GM18498 (cell line): ENCODE measurements at regions not wholly inside any gene's neighbourhood (a gene's known extent, or its start where the extent isn't known, plus 50 kb on each side); places are given as distances from the start of the nearest gene placed in this dataset.
"Not testable (repeated sequence)": the region's sequence is repeated elsewhere in the genome, so short reads cannot be mapped to it uniquely, and the experiment has no call there.

Source experiments
- ATAC-seq: cut with Tn5 transposase; IDR thresholded peaks from one replicate; pipeline ENCODE4 v1.9.1; 2021; ENCODE audit warnings: mild to moderate bottlenecking, moderate library complexity; ENCODE audit not compliant: unreplicated experiment

- no peak for ATAC-seq
These were observed 549.2 kb downstream of the GALC start for GRCh38 chr14:87443787-87444186.

DNA sequence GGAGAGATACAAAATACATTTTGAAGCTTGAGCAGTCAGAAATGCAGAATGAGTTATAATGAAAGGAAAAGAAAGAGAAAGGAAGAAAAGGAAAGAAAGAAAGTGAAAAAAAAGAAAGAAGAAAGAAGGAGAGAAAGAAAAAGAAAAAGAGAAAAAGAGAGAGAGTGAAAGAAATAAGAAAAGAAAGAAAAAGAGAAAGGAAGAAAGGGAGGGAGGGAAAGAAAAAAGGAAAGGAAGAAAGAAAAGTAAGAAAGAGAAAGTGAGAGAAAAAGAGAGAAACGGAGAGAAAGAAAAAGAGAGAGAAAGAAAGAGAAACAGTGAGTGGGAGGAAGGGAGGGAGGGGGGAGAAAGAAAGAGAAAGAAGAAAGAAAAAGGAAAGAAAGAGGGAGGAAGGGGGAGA, 549.9 kb downstream of the GALC start:
- ATAC-seq, result no peak

GRCh38 chr14:87437158-87437557, 555.8 kb downstream of the GALC start:
- no peak for ATAC-seq

DNA sequence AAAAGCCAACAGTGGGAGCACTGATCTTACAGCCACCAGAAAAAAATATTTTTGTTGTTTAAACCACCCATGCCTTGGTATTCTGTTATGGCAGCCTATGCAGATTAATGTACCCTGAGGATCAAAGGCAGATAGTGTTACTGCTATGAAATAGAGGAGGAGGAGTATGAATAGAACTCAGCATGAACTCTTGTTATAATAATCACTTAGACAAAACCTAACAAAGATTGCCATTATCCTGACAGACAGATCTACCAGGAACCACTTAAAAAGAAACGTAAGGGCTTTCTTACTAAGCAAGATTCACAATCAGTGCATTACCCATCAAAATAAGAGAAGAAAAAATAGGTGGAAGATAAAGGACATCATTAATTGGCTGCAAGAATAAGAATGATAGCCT, 558.3 kb downstream of the GALC start:
- ATAC-seq, result no peak

DNA sequence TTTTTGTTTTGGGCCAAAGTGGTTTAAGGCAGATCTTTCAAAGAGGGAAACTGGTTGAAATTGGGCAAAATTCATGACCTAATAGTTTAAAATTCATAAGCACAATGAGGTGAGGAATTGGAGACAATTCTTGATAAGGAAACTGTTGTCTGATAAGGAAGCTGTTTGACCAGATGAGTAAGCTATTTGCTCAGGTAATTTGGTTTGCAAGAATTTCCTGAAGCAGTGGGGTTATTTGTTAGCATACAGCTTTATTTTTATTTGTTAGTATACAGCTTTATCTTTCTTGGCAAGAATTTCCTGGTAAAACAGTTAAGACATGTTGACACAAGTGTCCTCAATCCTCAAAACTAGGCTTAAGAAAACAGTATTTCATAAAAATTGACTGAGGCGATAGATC, 559.0 kb downstream of the GALC start:
- ATAC-seq, result no peak

GRCh38 chr14:87432698-87433097, 560.3 kb downstream of the GALC start:
- no peak for ATAC-seq

GRCh38 chr14:87430810-87431209, 562.2 kb downstream of the GALC start:
- no peak for ATAC-seq

- ATAC-seq, result no peak
These were observed 562.8 kb downstream of the GALC start for GRCh38 chr14:87430214-87430613.

- no peak for ATAC-seq
These were observed 573.1 kb downstream of the GALC start for GRCh38 chr14:87419925-87420324.

DNA sequence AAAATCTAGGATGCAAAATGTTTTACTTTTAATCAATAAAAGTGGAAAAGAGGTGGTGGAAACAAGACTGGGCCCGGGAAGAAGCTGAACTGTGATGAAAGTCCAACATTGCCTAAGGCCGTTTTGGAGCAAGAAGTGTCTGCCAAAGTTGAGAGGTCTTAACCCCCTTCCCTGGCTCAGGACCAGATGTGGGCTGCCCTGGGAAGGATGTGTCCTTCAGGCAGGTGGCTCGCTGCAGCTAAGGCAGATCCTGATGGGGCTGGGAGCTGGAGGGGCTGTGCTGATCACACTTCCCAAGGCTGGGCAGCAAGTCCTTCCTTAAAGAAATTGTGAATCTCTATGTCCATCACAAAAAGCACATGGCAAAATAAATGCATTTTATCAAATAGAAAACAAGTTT, 581.6 kb downstream of the GALC start:
- no peak for ATAC-seq

DNA sequence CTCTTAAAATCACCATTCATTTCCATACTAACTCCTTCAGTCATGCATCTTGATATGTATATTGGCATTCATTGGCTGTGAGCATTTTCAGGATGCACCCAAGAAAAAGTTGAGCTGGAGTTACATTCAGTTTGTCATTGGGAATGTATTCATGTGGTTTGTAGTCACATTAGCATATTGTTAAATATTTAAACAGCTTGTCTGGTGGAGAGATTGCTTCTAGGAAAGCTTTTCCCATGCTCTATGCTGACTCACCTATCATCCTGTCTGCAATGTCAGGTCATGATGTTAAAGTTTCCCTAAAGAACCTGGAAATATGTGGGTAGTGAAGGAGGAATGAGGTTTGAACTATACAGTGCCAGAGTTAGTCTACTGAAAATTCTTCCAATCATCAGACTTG, 583.6 kb downstream of the GALC start:
- no peak for ATAC-seq

GRCh38 chr14:87407344-87407743, 585.6 kb downstream of the GALC start:
- ATAC-seq, result no peak

GRCh38 chr14:87405563-87405962, 587.4 kb downstream of the GALC start:
- no peak for ATAC-seq

- ATAC-seq, result peak; percentile 51
These were observed 595.5 kb downstream of the GALC start for GRCh38 chr14:87397499-87397898.

GRCh38 chr14:87391066-87391465, 601.9 kb downstream of the GALC start:
- ATAC-seq, result no peak

- ATAC-seq, result no peak
These were observed 604.0 kb downstream of the GALC start for GRCh38 chr14:87388946-87389345.

GRCh38 chr14:87387806-87388205, 605.2 kb downstream of the GALC start:
- no peak for ATAC-seq

GRCh38 chr14:87386524-87386923, 606.5 kb downstream of the GALC start:
- no peak for ATAC-seq

- no peak for ATAC-seq
These were observed 612.9 kb downstream of the GALC start for GRCh38 chr14:87380054-87380453.

- no peak for ATAC-seq
These were observed 624.2 kb downstream of the GALC start for GRCh38 chr14:87368751-87369150.

DNA sequence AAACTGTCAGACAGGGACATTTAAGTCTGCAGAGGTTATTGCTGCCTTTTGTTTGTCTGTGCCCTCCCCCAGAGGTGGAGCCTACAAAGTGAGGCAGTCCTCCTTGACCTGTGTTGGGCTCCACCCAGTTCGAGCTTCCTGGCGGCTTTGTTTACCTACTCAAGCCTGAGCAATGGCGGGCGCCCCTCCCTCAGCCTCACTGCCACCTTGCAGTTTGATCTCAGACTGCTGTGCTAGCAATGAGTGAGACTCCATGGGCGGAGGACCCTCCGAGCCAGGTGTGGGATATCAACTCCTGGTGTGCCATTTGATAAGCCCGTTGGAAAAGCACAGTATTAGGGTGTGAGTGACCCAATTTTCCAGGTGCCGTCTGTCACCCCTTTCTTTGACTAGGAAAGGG, 632.7 kb downstream of the GALC start:
- not testable (repeated sequence) for ATAC-seq

DNA sequence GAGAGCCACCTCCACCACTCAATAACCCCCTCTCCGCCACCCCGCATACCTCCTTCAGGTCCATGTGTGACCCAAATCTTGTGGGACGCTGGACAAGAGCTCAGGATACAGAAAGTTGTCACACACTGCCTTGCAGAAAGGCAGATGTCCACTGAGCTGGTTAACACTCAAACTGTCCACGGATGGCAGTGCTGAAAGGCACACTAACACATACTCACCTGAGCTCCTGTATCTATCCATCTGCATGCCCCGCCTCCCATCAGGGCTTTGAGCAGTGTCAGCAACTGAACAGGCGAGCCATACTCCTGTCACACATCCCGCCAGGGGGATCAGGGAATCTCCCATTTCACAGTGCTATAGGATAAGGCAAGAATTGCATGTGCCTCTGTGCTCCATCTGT, 642.0 kb downstream of the GALC start:
- no peak for ATAC-seq

DNA sequence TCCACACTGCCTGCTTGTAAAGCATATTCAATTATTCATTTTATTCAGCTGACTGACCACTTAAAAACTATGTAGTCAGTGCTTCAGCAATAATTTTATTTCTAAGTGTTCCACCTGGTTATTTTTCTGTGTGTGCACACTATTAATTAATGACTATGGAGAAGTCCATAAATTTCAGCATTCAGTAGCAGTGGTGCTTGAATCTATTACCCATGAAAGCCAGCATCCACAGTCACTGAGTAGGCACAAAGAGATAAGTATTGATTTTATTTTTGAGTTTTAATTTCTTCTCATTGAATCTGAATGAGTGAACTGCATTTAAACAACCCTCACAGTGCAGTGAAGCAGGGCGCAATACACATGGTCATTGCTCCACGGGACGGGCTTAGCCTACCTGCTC, 643.1 kb downstream of the GALC start:
- ATAC-seq, result no peak

- no peak for ATAC-seq
These were observed 649.3 kb downstream of the GALC start for GRCh38 chr14:87343652-87344051.
